ENCODE measurements at regions not wholly inside any gene's neighbourhood (a gene's known extent, or its start where the extent isn't known, plus 50 kb on each side); places are given as distances from the start of the nearest gene placed in this dataset.

DNA sequence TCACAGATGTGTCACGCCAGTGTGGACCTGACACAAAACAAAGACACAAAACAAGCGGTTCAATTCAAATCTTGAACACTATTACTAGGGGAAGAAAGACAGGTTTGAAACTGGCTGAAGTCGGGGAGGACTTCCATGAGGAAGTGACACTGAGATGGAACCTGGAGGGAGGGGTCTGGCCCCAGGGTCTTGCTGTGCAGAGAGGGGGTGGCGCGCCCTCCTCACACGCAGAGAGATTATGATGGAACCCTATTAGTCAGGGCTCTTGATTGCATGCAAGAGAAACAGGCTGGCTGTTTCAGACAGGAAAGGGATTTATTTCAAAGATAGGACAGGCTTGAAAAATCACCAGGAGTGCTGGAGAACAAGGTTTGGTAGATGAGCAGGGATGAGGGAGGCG is 363.6 kb upstream of the HS6ST1 start:
- TF ChIP-seq EZH2 (IDR thresholded peaks at IDR 0.05; ENCODE audit: borderline replicate concordance, low read depth, low read length, severe bottlenecking), result no peak
- TF ChIP-seq POLR2AphosphoS5 (IDR thresholded peaks at IDR 0.05; ENCODE audit: insufficient read depth, low read depth, low read length), result no peak
- no peak for TF ChIP-seq CTCF (IDR thresholded peaks at IDR 0.05; ENCODE audit: extremely low read depth in 1 of 2, insufficient read depth in 1 of 2, low read depth in 1 of 2, low read length in 2 of 2)
- TF ChIP-seq GATA2 (IDR thresholded peaks at IDR 0.05; ENCODE audit: insufficient read depth, insufficient read length, low read depth, low read length), result no peak
- TF ChIP-seq MYC (IDR thresholded peaks at IDR 0.05; ENCODE audit: low read depth, low read length), result no peak
- TF ChIP-seq JUN (IDR thresholded peaks at IDR 0.05; ENCODE audit: borderline replicate concordance, insufficient read depth, insufficient read length, low read depth), result no peak
- TF ChIP-seq MAX (IDR thresholded peaks at IDR 0.05; ENCODE audit: insufficient read depth, insufficient read length), result no peak
- no peak for TF ChIP-seq POLR2A (IDR thresholded peaks at IDR 0.05; ENCODE audit: low read depth, low read length)
